ENCODE measurements at regions not wholly inside any gene's neighbourhood (a gene's known extent, or its start where the extent isn't known, plus 50 kb on each side); places are given as distances from the start of the nearest gene placed in this dataset.

- TF ChIP-seq, protein P1, sequence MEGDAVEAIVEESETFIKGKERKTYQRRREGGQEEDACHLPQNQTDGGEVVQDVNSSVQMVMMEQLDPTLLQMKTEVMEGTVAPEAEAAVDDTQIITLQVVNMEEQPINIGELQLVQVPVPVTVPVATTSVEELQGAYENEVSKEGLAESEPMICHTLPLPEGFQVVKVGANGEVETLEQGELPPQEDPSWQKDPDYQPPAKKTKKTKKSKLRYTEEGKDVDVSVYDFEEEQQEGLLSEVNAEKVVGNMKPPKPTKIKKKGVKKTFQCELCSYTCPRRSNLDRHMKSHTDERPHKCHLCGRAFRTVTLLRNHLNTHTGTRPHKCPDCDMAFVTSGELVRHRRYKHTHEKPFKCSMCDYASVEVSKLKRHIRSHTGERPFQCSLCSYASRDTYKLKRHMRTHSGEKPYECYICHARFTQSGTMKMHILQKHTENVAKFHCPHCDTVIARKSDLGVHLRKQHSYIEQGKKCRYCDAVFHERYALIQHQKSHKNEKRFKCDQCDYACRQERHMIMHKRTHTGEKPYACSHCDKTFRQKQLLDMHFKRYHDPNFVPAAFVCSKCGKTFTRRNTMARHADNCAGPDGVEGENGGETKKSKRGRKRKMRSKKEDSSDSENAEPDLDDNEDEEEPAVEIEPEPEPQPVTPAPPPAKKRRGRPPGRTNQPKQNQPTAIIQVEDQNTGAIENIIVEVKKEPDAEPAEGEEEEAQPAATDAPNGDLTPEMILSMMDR (conservative IDR thresholded peaks at IDR 0.05; ENCODE audit: low read depth, low read length) = no peak
- TF ChIP-seq EZH2phosphoT487 (IDR thresholded peaks at IDR 0.05; ENCODE audit: borderline replicate concordance, low read length) (no peak), EZH2 (IDR thresholded peaks at IDR 0.05; ENCODE audit: low read length, unreplicated experiment) (no peak)
Observed at GRCh38 chr4:151829309-151829708, 68.5 kb upstream of the GATB start.

Data from PC-3 (cell line).